RWPE2 (cell line): ENCODE measurements at regions not wholly inside any gene's neighbourhood (a gene's known extent, or its start where the extent isn't known, plus 50 kb on each side); places are given as distances from the start of the nearest gene placed in this dataset.

Experiments used
- ATAC-seq: fragments of 200-7000 bp; cut with Tn5 transposase; 3 replicates; pipeline ENCODE4 v1.9.1; 2021; ENCODE audit warnings: low read depth
- DNase-seq: peaks from one replicate; pipeline ENCODE4 v3.0.0-alpha.2; 2020; ENCODE audit warnings: low spot score
- H3K27ac ChIP-seq: fragments of 450-650 bp; 2 replicates; pipeline ENCODE4 v1.5.1; 2017; ENCODE audit warnings: mild to moderate bottlenecking; ENCODE audit not compliant: poor library complexity, severe bottlenecking
- H3K27me3 ChIP-seq: fragments of 250-450 bp; sonication (Bioruptor Pico); 2 replicates; pipeline ENCODE4 v1.5.1; 2021; ENCODE audit warnings: mild to moderate bottlenecking, moderate library complexity; ENCODE audit not compliant: insufficient read depth, poor library complexity, severe bottlenecking
- H3K36me3 ChIP-seq: fragments of 250-450 bp; sonication (Bioruptor Pico); 2 replicates; pipeline ENCODE4 v1.5.1; 2020; ENCODE audit warnings: low read depth, mild to moderate bottlenecking, moderate library complexity
- H3K4me1 ChIP-seq: fragments of 250-450 bp; sonication (Bioruptor Pico); 2 replicates; pipeline ENCODE4 v1.5.1; 2021; ENCODE audit warnings: mild to moderate bottlenecking, moderate library complexity; ENCODE audit not compliant: insufficient read depth, poor library complexity, severe bottlenecking
- H3K4me3 ChIP-seq: fragments of 250-450 bp; sonication (Bioruptor Pico); 2 replicates; pipeline ENCODE4 v1.5.1; 2021; ENCODE audit warnings: mild to moderate bottlenecking, moderate library complexity; ENCODE audit not compliant: severe bottlenecking
- H3K9me3 ChIP-seq: fragments of 250-450 bp; sonication (Bioruptor Pico); 2 replicates; pipeline ENCODE4 v1.5.1; 2021; ENCODE audit warnings: mild to moderate bottlenecking, moderate library complexity; ENCODE audit not compliant: severe bottlenecking
- CTCF ChIP-seq: fragments of 450-650 bp; IDR thresholded peaks from one replicate; pipeline ENCODE4 v1.5.1; 2017; ENCODE audit warnings: mild to moderate bottlenecking, moderate library complexity; ENCODE audit not compliant: poor library complexity, severe bottlenecking

GRCh38 chr5:1975898-1976765 is 93.4 kb upstream of the IRX4 start:
- DNase-seq = no peak

GRCh38 chr5:1975406-1975715 is 92.6 kb upstream of the IRX4 start:
- peak overlapping the region; percentile 93 for H3K27ac ChIP-seq
- TF ChIP-seq CTCF = no peak
- H3K36me3 ChIP-seq = no peaks in the 10 kb centered on the region
- H3K9me3 ChIP-seq = no peaks in the 10 kb centered on the region
- no peak overlapping the region for H3K4me3 ChIP-seq
- DNase-seq (no peak), ATAC-seq (peak; percentile 55)
- H3K4me1 ChIP-seq = peaks cover 31% of the 10 kb centered on the region
- no peaks in the 10 kb centered on the region for H3K27me3 ChIP-seq

More at GRCh38 chr5:1975898-1976765, 93.4 kb upstream of the IRX4 start:
- no peaks in the 10 kb centered on the region for H3K27me3 ChIP-seq
- H3K4me3 ChIP-seq = no peak overlapping the region
- no peaks in the 10 kb centered on the region for H3K36me3 ChIP-seq
- peaks cover 31% of the 10 kb centered on the region for H3K4me1 ChIP-seq
- peak overlapping the region; percentile 93 for H3K27ac ChIP-seq
- TF ChIP-seq CTCF = peak; percentile 39
- H3K9me3 ChIP-seq = no peaks in the 10 kb centered on the region
- no peak for ATAC-seq

GRCh38 chr5:1974501-1975405 is 92.0 kb upstream of the IRX4 start:
- Histone ChIP-seq H3K27me3 (no peaks in the 10 kb centered on the region), H3K9me3 (no peaks in the 10 kb centered on the region), H3K4me3 (no peak overlapping the region), H3K36me3 (no peaks in the 10 kb centered on the region), H3K4me1 (peaks cover 31% of the 10 kb centered on the region), H3K27ac (peak overlapping the region; percentile 93)
- DNase-seq = no peak
- no peak for ATAC-seq
- TF ChIP-seq CTCF = no peak

GRCh38 chr5:1974081-1974480 is 91.4 kb upstream of the IRX4 start:
- Histone ChIP-seq H3K36me3 (no peaks in the 10 kb centered on the region), H3K4me1 (peaks cover 31% of the 10 kb centered on the region), H3K4me3 (peak overlapping the region; percentile 1), H3K27me3 (no peaks in the 10 kb centered on the region), H3K9me3 (no peaks in the 10 kb centered on the region), H3K27ac (peak overlapping the region; percentile 93)
- no peak for TF ChIP-seq CTCF
- DNase-seq (no peak), ATAC-seq (peak; percentile 64)
